HepG2 (cell line): ENCODE measurements at regions not wholly inside any gene's neighbourhood (a gene's known extent, or its start where the extent isn't known, plus 50 kb on each side); places are given as distances from the start of the nearest gene placed in this dataset.

ENCODE experiments used
- ARID4A ChIP-seq: sonication (generic); formaldehyde crosslinking; IDR thresholded peaks from 2 replicates; pipeline ENCODE4 v1.5.0; 2020; ENCODE audit warnings: mild to moderate bottlenecking, missing genetic modification reagents, borderline replicate concordance
- CTCF ChIP-seq: sonication (generic); formaldehyde crosslinking; IDR thresholded peaks from 2 replicates; pipeline ENCODE4 v1.5.0; 2020; ENCODE audit warnings: mild to moderate bottlenecking, missing genetic modification reagents, moderate library complexity
- ETV6 ChIP-seq: sonication (generic); formaldehyde crosslinking; conservative IDR thresholded peaks from 2 replicates; pipeline ENCODE4 v1.4.0; 2020; ENCODE audit warnings: missing genetic modification reagents
- GPBP1L1 ChIP-seq: sonication (generic); formaldehyde crosslinking; IDR thresholded peaks from 2 replicates; pipeline ENCODE4 v1.5.0; 2020; ENCODE audit warnings: mild to moderate bottlenecking, missing genetic modification reagents
- MED1 ChIP-seq: sonication (generic); formaldehyde crosslinking; IDR thresholded peaks from 2 replicates; pipeline ENCODE4 v1.4.0; 2020; ENCODE audit warnings: missing genetic modification reagents
- MEIS2 ChIP-seq: sonication (generic); formaldehyde crosslinking; IDR thresholded peaks from 2 replicates; pipeline ENCODE4 v1.9.0; 2021; ENCODE audit warnings: mild to moderate bottlenecking, missing genetic modification reagents
- SALL1 ChIP-seq: sonication (generic); formaldehyde crosslinking; IDR thresholded peaks from 2 replicates; pipeline ENCODE4 v1.8.0; 2022; ENCODE audit warnings: mild to moderate bottlenecking, missing genetic modification reagents
- SCMH1 ChIP-seq: sonication (generic); formaldehyde crosslinking; IDR thresholded peaks from 2 replicates; pipeline ENCODE4 v1.9.0; 2021; ENCODE audit warnings: missing genetic modification reagents, mild to moderate bottlenecking, borderline replicate concordance
- SOX6 ChIP-seq, 2 experiments: fragments of 450-650 bp in 1 of 2; sonication (generic) in 1 of 2; formaldehyde crosslinking in 1 of 2; IDR thresholded peaks; 2 replicates each; pipeline versions ENCODE4 v1.4.0 to v1.6.1; 2017 to 2020; ENCODE audit warnings: antibody characterized with exemption in 1 of 2, mild to moderate bottlenecking in 1 of 2, missing genetic modification reagents in 1 of 2
- ZKSCAN1 ChIP-seq: fragments of 150-350 bp; IDR thresholded peaks from 2 replicates; pipeline ENCODE4 v1.6.1; 2014; ENCODE audit warnings: low read length
- ZNF563 ChIP-seq: sonication (generic); formaldehyde crosslinking; IDR thresholded peaks from 2 replicates; pipeline ENCODE4 v1.8.0; 2022; ENCODE audit warnings: mild to moderate bottlenecking, moderate library complexity, missing genetic modification reagents
- ZNF572 ChIP-seq: sonication (generic); formaldehyde crosslinking; IDR thresholded peaks from 2 replicates; pipeline ENCODE4 v1.5.1; 2020; ENCODE audit warnings: mild to moderate bottlenecking, missing genetic modification reagents
- ZNF660 ChIP-seq: sonication (generic); formaldehyde crosslinking; IDR thresholded peaks from 2 replicates; pipeline ENCODE4 v1.5.1; 2020; ENCODE audit warnings: mild to moderate bottlenecking, low read depth, missing genetic modification reagents, borderline replicate concordance
- ZNF776 ChIP-seq: sonication (generic); formaldehyde crosslinking; IDR thresholded peaks from 2 replicates; pipeline ENCODE4 v1.4.0; 2020; ENCODE audit warnings: mild to moderate bottlenecking, missing genetic modification reagents
- ZSCAN25 ChIP-seq: sonication (generic); formaldehyde crosslinking; IDR thresholded peaks from 2 replicates; pipeline ENCODE4 v1.8.0; 2022; ENCODE audit warnings: mild to moderate bottlenecking, missing genetic modification reagents
- TF ChIP-seq, protein P1 (sequence below): sonication (generic); formaldehyde crosslinking; IDR thresholded peaks from 2 replicates; pipeline ENCODE4 v1.4.0; 2020; ENCODE audit warnings: missing genetic modification reagents, mild to moderate bottlenecking, borderline replicate concordance
- TF ChIP-seq, protein P2 (sequence below): IDR thresholded peaks from 2 replicates; pipeline ENCODE4 v1.6.1; 2018; ENCODE audit warnings: missing genetic modification reagents

GRCh38 chr2:42959234-42960001 is 167.0 kb upstream of the HAAO start (continued):
- TF ChIP-seq CTCF (CRISPR knock-in tag) (peak; percentile 12; the same call in 1 of the 2 replicates), MEIS2 (CRISPR knock-in tag) (no peak; the same call in 1 of the 2 replicates), SOX6 (IDR thresholded peaks at IDR 0.05) (no peak), SOX6 (CRISPR knock-in tag; IDR thresholded peaks at IDR 0.05) (peak; percentile 99), ZNF572 (no peak; the same call in 1 of the 2 replicates), ZSCAN25 (CRISPR knock-in tag) (peak; percentile 81; the same call in 1 of the 2 replicates), SALL1 (peak; percentile 73), ETV6 (CRISPR knock-in tag) (no peak), ZKSCAN1 (no peak), GPBP1L1 (CRISPR knock-in tag) (no peak), ZNF660 (CRISPR knock-in tag) (no peak), ARID4A (CRISPR knock-in tag) (no peak; the same call in 1 of the 2 replicates), MED1 (CRISPR knock-in tag) (peak; percentile 45; the same call in 1 of the 2 replicates), SCMH1 (CRISPR knock-in tag) (no peak), ZNF563 (no peak), ZNF776 (CRISPR knock-in tag) (no peak)
- TF ChIP-seq, protein P1, sequence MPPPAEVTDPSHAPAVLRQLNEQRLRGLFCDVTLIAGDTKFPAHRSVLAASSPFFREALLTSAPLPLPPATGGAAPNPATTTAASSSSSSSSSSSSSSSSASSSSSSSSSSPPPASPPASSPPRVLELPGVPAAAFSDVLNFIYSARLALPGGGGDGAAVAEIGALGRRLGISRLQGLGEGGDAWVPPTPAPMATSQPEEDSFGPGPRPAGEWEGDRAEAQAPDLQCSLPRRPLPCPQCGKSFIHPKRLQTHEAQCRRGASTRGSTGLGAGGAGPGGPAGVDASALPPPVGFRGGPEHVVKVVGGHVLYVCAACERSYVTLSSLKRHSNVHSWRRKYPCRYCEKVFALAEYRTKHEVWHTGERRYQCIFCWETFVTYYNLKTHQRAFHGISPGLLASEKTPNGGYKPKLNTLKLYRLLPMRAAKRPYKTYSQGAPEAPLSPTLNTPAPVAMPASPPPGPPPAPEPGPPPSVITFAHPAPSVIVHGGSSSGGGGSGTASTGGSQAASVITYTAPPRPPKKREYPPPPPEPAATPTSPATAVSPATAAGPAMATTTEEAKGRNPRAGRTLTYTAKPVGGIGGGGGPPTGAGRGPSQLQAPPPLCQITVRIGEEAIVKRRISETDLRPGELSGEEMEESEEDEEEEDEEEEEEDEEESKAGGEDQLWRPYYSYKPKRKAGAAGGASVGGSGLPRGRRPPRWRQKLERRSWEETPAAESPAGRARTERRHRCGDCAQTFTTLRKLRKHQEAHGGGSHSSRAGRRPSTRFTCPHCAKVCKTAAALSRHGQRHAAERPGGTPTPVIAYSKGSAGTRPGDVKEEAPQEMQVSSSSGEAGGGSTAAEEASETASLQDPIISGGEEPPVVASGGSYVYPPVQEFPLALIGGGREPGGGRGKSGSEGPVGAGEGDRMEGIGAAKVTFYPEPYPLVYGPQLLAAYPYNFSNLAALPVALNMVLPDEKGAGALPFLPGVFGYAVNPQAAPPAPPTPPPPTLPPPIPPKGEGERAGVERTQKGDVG (CRISPR knock-in tag), result no peak
- TF ChIP-seq, protein P2, sequence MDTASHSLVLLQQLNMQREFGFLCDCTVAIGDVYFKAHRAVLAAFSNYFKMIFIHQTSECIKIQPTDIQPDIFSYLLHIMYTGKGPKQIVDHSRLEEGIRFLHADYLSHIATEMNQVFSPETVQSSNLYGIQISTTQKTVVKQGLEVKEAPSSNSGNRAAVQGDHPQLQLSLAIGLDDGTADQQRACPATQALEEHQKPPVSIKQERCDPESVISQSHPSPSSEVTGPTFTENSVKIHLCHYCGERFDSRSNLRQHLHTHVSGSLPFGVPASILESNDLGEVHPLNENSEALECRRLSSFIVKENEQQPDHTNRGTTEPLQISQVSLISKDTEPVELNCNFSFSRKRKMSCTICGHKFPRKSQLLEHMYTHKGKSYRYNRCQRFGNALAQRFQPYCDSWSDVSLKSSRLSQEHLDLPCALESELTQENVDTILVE (CRISPR knock-in tag), result 0 out of 2 replicates have a peak, but pooled peaks have one; percentile 48
